ENCODE measurements at regions not wholly inside any gene's neighbourhood (a gene's known extent, or its start where the extent isn't known, plus 50 kb on each side); places are given as distances from the start of the nearest gene placed in this dataset.

GRCh38 chr5:167123126-167123525, 1168.3 kb upstream of the WWC1 start:
- intact Hi-C loops (cut with micrococcal nuclease), result no loop called here
- H3K27ac ChIP-seq (ENCODE audit: low read depth, low read length), result no peak overlapping the region
- peaks cover 0 to 17% (median 5%) of the 10 kb centered on the region in 11 donors for H3K9me3 Mint-ChIP-seq
- H3K4me3 Mint-ChIP-seq, result no peak overlapping the region
- no peaks in the 10 kb centered on the region for H3K36me3 Mint-ChIP-seq
- H3K27me3 ChIP-seq (ENCODE audit: control insufficient read depth in 2 of 2, insufficient read depth in 2 of 2, low read length in 2 of 2), result no peaks in the 10 kb centered on the region
- CTCF ChIA-PET, result no interaction called here
- no peak overlapping the region for H3K27ac Mint-ChIP-seq
- H3K4me3 ChIP-seq (ENCODE audit: low read length), result no peak overlapping the region
- no peaks in the 10 kb centered on the region for H3K4me1 Mint-ChIP-seq
- no peaks in the 10 kb centered on the region for H3K4me1 ChIP-seq (ENCODE audit: control insufficient read depth in 2 of 2, insufficient read depth in 2 of 2, low read length in 2 of 2)
- H3K27me3 Mint-ChIP-seq, result no peaks in the 10 kb centered on the region
- H3K9me3 ChIP-seq (ENCODE audit: control insufficient read depth in 2 of 3, low read length in 3 of 3), result no peaks in the 10 kb centered on the region
- DNase-seq (no peak), ATAC-seq (no peak)
- H3K36me3 ChIP-seq (ENCODE audit: control insufficient read depth in 2 of 3, insufficient read depth in 3 of 3, low read length in 3 of 3), result no peaks in the 10 kb centered on the region
- POLR2A ChIA-PET, result no interaction called here

- no peaks in the 10 kb centered on the region for H3K36me3 Mint-ChIP-seq
- H3K4me1 Mint-ChIP-seq, result peaks cover 0 to 1% (median 0%) of the 10 kb centered on the region in 7 donors
- no peak for ATAC-seq
- no peaks in the 10 kb centered on the region for H3K27me3 Mint-ChIP-seq
- Histone ChIP-seq H3K9me3 (ENCODE audit: control insufficient read depth in 2 of 3, low read length in 3 of 3) (no peaks in the 10 kb centered on the region), H3K4me1 (ENCODE audit: control insufficient read depth in 2 of 2, insufficient read depth in 2 of 2, low read length in 2 of 2) (no peaks in the 10 kb centered on the region), H3K36me3 (ENCODE audit: control insufficient read depth in 2 of 3, insufficient read depth in 3 of 3, low read length in 3 of 3) (no peaks in the 10 kb centered on the region), H3K4me3 (ENCODE audit: low read length) (no peak overlapping the region), H3K27me3 (ENCODE audit: control insufficient read depth in 2 of 2, insufficient read depth in 2 of 2, low read length in 2 of 2) (no peaks in the 10 kb centered on the region), H3K27ac (ENCODE audit: low read depth, low read length) (no peak overlapping the region)
- ChIA-PET POLR2A (no interaction called here), CTCF (no interaction called here)
- no peak overlapping the region for H3K27ac Mint-ChIP-seq
- H3K9me3 Mint-ChIP-seq, result peaks cover 0 to 16% (median 5%) of the 10 kb centered on the region in 11 donors
- DNase-seq, result no peak
- no peak overlapping the region for H3K4me3 Mint-ChIP-seq
- intact Hi-C loops (cut with micrococcal nuclease), result no loop called here
Observed at GRCh38 chr5:167128581-167128980, 1162.9 kb upstream of the WWC1 start.

GRCh38 chr5:167140548-167141291, 1150.7 kb upstream of the WWC1 start:
- Mint-ChIP-seq H3K36me3 (no peaks in the 10 kb centered on the region), H3K9me3 (peaks cover 0 to 8% (median 2%) of the 10 kb centered on the region in 11 donors), H3K4me1 (no peaks in the 10 kb centered on the region), H3K27ac (no peak overlapping the region), H3K4me3 (no peak overlapping the region), H3K27me3 (no peaks in the 10 kb centered on the region)
- Histone ChIP-seq H3K27ac (ENCODE audit: low read depth, low read length) (no peak overlapping the region), H3K36me3 (ENCODE audit: control insufficient read depth in 2 of 3, insufficient read depth in 3 of 3, low read length in 3 of 3) (no peaks in the 10 kb centered on the region), H3K9me3 (ENCODE audit: control insufficient read depth in 2 of 3, low read length in 3 of 3) (no peaks in the 10 kb centered on the region), H3K4me3 (ENCODE audit: low read length) (no peak overlapping the region), H3K27me3 (ENCODE audit: control insufficient read depth in 2 of 2, insufficient read depth in 2 of 2, low read length in 2 of 2) (no peaks in the 10 kb centered on the region), H3K4me1 (ENCODE audit: control insufficient read depth in 2 of 2, insufficient read depth in 2 of 2, low read length in 2 of 2) (no peaks in the 10 kb centered on the region)
- CTCF ChIA-PET, result no interaction called here
- intact Hi-C loops (cut with micrococcal nuclease), result no loop called here
- no peak for ATAC-seq
- no peak for DNase-seq
- POLR2A ChIA-PET, result no interaction called here

GRCh38 chr5:167143716-167144115, 1147.7 kb upstream of the WWC1 start:
- Mint-ChIP-seq H3K27ac (no peak overlapping the region), H3K4me1 (no peaks in the 10 kb centered on the region), H3K27me3 (no peaks in the 10 kb centered on the region), H3K36me3 (no peaks in the 10 kb centered on the region), H3K4me3 (no peak overlapping the region), H3K9me3 (peaks cover 0 to 5% (median 0%) of the 10 kb centered on the region in 11 donors)
- POLR2A ChIA-PET, result no interaction called here
- ATAC-seq (no peak), DNase-seq (no peak)
- Histone ChIP-seq H3K27me3 (ENCODE audit: control insufficient read depth in 2 of 2, insufficient read depth in 2 of 2, low read length in 2 of 2) (no peaks in the 10 kb centered on the region), H3K27ac (ENCODE audit: low read depth, low read length) (no peak overlapping the region), H3K36me3 (ENCODE audit: control insufficient read depth in 2 of 3, insufficient read depth in 3 of 3, low read length in 3 of 3) (no peaks in the 10 kb centered on the region), H3K9me3 (ENCODE audit: control insufficient read depth in 2 of 3, low read length in 3 of 3) (no peaks in the 10 kb centered on the region), H3K4me3 (ENCODE audit: low read length) (no peak overlapping the region), H3K4me1 (ENCODE audit: control insufficient read depth in 2 of 2, insufficient read depth in 2 of 2, low read length in 2 of 2) (no peaks in the 10 kb centered on the region)
- intact Hi-C loops (cut with micrococcal nuclease), result no loop called here
- CTCF ChIA-PET, result no interaction called here

- intact Hi-C loops (cut with micrococcal nuclease), result no loop called here
Observed at GRCh38 chr5:167145841-167146240, 1145.6 kb upstream of the WWC1 start.

GRCh38 chr5:167147879-167148278, 1143.6 kb upstream of the WWC1 start:
- H3K27ac ChIP-seq (ENCODE audit: low read depth, low read length), result no peak overlapping the region
- Mint-ChIP-seq H3K4me1 (no peaks in the 10 kb centered on the region), H3K27me3 (no peaks in the 10 kb centered on the region), H3K4me3 (no peak overlapping the region), H3K27ac (no peak overlapping the region), H3K36me3 (no peaks in the 10 kb centered on the region), H3K9me3 (peaks cover 0 to 9% (median 0%) of the 10 kb centered on the region in 11 donors)
- no peaks in the 10 kb centered on the region for H3K27me3 ChIP-seq (ENCODE audit: control insufficient read depth in 2 of 2, insufficient read depth in 2 of 2, low read length in 2 of 2)
- H3K36me3 ChIP-seq (ENCODE audit: control insufficient read depth in 2 of 3, insufficient read depth in 3 of 3, low read length in 3 of 3), result no peaks in the 10 kb centered on the region
- intact Hi-C loops (cut with micrococcal nuclease), result no loop called here
- ATAC-seq, result no peak
- no peaks in the 10 kb centered on the region for H3K4me1 ChIP-seq (ENCODE audit: control insufficient read depth in 2 of 2, insufficient read depth in 2 of 2, low read length in 2 of 2)
- DNase-seq, result no peak
- no peaks in the 10 kb centered on the region for H3K9me3 ChIP-seq (ENCODE audit: control insufficient read depth in 2 of 3, low read length in 3 of 3)
- POLR2A ChIA-PET, result no interaction called here
- CTCF ChIA-PET, result no interaction called here
- H3K4me3 ChIP-seq (ENCODE audit: low read length), result no peak overlapping the region

More at GRCh38 chr5:167145841-167146240, 1145.6 kb upstream of the WWC1 start:
- Histone ChIP-seq H3K27me3 (ENCODE audit: control insufficient read depth in 2 of 2, insufficient read depth in 2 of 2, low read length in 2 of 2) (no peaks in the 10 kb centered on the region), H3K36me3 (ENCODE audit: control insufficient read depth in 2 of 3, insufficient read depth in 3 of 3, low read length in 3 of 3) (no peaks in the 10 kb centered on the region), H3K9me3 (ENCODE audit: control insufficient read depth in 2 of 3, low read length in 3 of 3) (no peaks in the 10 kb centered on the region), H3K4me1 (ENCODE audit: control insufficient read depth in 2 of 2, insufficient read depth in 2 of 2, low read length in 2 of 2) (no peaks in the 10 kb centered on the region), H3K4me3 (ENCODE audit: low read length) (no peak overlapping the region), H3K27ac (ENCODE audit: low read depth, low read length) (no peak overlapping the region)
- ChIA-PET CTCF (no interaction called here), POLR2A (no interaction called here)
- H3K27me3 Mint-ChIP-seq, result no peaks in the 10 kb centered on the region
- no peaks in the 10 kb centered on the region for H3K4me1 Mint-ChIP-seq
- ATAC-seq (no peak), DNase-seq (no peak)
- H3K4me3 Mint-ChIP-seq, result no peak overlapping the region
- no peak overlapping the region for H3K27ac Mint-ChIP-seq
- H3K36me3 Mint-ChIP-seq, result no peaks in the 10 kb centered on the region
- peaks cover 0 to 7% (median 0%) of the 10 kb centered on the region in 11 donors for H3K9me3 Mint-ChIP-seq

GRCh38 chr5:167150661-167151060, 1140.8 kb upstream of the WWC1 start:
- DNase-seq, result no peak
- Histone ChIP-seq H3K36me3 (ENCODE audit: control insufficient read depth in 2 of 3, insufficient read depth in 3 of 3, low read length in 3 of 3) (no peaks in the 10 kb centered on the region), H3K27me3 (ENCODE audit: control insufficient read depth in 2 of 2, insufficient read depth in 2 of 2, low read length in 2 of 2) (no peaks in the 10 kb centered on the region), H3K4me3 (ENCODE audit: low read length) (no peak overlapping the region), H3K4me1 (ENCODE audit: control insufficient read depth in 2 of 2, insufficient read depth in 2 of 2, low read length in 2 of 2) (no peaks in the 10 kb centered on the region), H3K27ac (ENCODE audit: low read depth, low read length) (no peak overlapping the region), H3K9me3 (ENCODE audit: control insufficient read depth in 2 of 3, low read length in 3 of 3) (no peaks in the 10 kb centered on the region)
- H3K4me3 Mint-ChIP-seq, result no peak overlapping the region
- H3K36me3 Mint-ChIP-seq, result no peaks in the 10 kb centered on the region
- peaks cover 0 to 5% (median 3%) of the 10 kb centered on the region in 11 donors for H3K9me3 Mint-ChIP-seq
- POLR2A ChIA-PET, result no interaction called here
- no peak overlapping the region for H3K27ac Mint-ChIP-seq
- no peak for ATAC-seq
- no peaks in the 10 kb centered on the region for H3K27me3 Mint-ChIP-seq
- CTCF ChIA-PET, result interaction anchor here (0.6 kb wide), 1 partner anchor 30 kb away, joined by 3 read pairs; no protein-coding TSS in a partner anchor
- intact Hi-C loops (cut with micrococcal nuclease), result no loop called here
- H3K4me1 Mint-ChIP-seq, result no peaks in the 10 kb centered on the region

All from naive thymus-derived CD4-positive, alpha-beta T cell (primary cell).